DMS114 treated with DMSO at 0.1 percent for 48 hours (cell line): ENCODE measurements at regions not wholly inside any gene's neighbourhood (a gene's known extent, or its start where the extent isn't known, plus 50 kb on each side); places are given as distances from the start of the nearest gene placed in this dataset.
A peak's percentile ranks its signal among the peaks of the same experiment; 100 is the strongest.
"Not testable (repeated sequence)": the region's sequence is repeated elsewhere in the genome, so short reads cannot be mapped to it uniquely, and the experiment has no call there.

Experiments used
- DNase-seq: peaks from one replicate; lab custom pipeline; 2025; ENCODE audit not compliant: unreplicated experiment; lab: John Stamatoyannopoulos, UW

GRCh38 chr5:51651889-51652288 is 268.6 kb downstream of the ISL1 start:
- DNase-seq = no peak

GRCh38 chr5:51652980-51653379 is 269.7 kb downstream of the ISL1 start:
- no peak for DNase-seq

GRCh38 chr5:51657340-51658240 is 274.3 kb downstream of the ISL1 start:
- no peak for DNase-seq

GRCh38 chr5:51661646-51662265 is 278.5 kb downstream of the ISL1 start:
- DNase-seq = no peak

GRCh38 chr5:51664491-51665250 is 281.4 kb downstream of the ISL1 start:
- peak; percentile 40 for DNase-seq

- DNase-seq = peak; percentile 69
These were observed 282.0 kb downstream of the ISL1 start for GRCh38 chr5:51665251-51665593.

- DNase-seq = no peak
These were observed 285.8 kb downstream of the ISL1 start for GRCh38 chr5:51669095-51669494.

- DNase-seq = peak; percentile 57
These were observed 295.1 kb downstream of the ISL1 start for GRCh38 chr5:51678330-51678729.

GRCh38 chr5:51679286-51679685 is 296.0 kb downstream of the ISL1 start:
- DNase-seq = no peak

- DNase-seq = no peak
These were observed 301.6 kb downstream of the ISL1 start for GRCh38 chr5:51684794-51685355.

GRCh38 chr5:51685419-51685818 is 302.2 kb downstream of the ISL1 start:
- DNase-seq = no peak

GRCh38 chr5:51686622-51687021 is 303.4 kb downstream of the ISL1 start:
- DNase-seq = no peak

GRCh38 chr5:51691538-51692079 is 308.4 kb downstream of the ISL1 start:
- peak; percentile 66 for DNase-seq

- no peak for DNase-seq
These were observed 311.6 kb downstream of the ISL1 start for GRCh38 chr5:51694826-51695225.

GRCh38 chr5:51696122-51696521 is 312.9 kb downstream of the ISL1 start:
- DNase-seq = no peak

- DNase-seq = not testable (repeated sequence)
These were observed 318.8 kb downstream of the ISL1 start for GRCh38 chr5:51702046-51702445.

GRCh38 chr5:51712201-51712600 is 329.0 kb downstream of the ISL1 start:
- DNase-seq = no peak

- not testable (repeated sequence) for DNase-seq
These were observed 332.2 kb downstream of the ISL1 start for GRCh38 chr5:51715445-51715844.

GRCh38 chr5:51731421-51732029 is 348.3 kb downstream of the ISL1 start:
- DNase-seq = no peak

GRCh38 chr5:51732304-51732703 is 349.1 kb downstream of the ISL1 start:
- DNase-seq = no peak

GRCh38 chr5:51734677-51735076 is 351.4 kb downstream of the ISL1 start:
- no peak for DNase-seq
